ENCODE measurements at regions not wholly inside any gene's neighbourhood (a gene's known extent, or its start where the extent isn't known, plus 50 kb on each side); places are given as distances from the start of the nearest gene placed in this dataset.

GRCh38 chr9:11506980-11507379, 894.2 kb upstream of the PTPRD start:
- H3K4me3 ChIP-seq = no peak overlapping the region
- H3K36me3 ChIP-seq (ENCODE audit: low read depth, missing control alignments) = no peaks in the 10 kb centered on the region
- no peaks in the 10 kb centered on the region for H3K27me3 ChIP-seq
- DNase-seq = no peak
- intact Hi-C loops (cut with DNase I; ENCODE audit: low total_unique reads) = no loop called here
- WGBS, 2 donors = 88 to 91% methylated on average over 2 of the region's 2 CpGs
- no peak for TF ChIP-seq CTCF (IDR thresholded peaks at IDR 0.05)
- TF ChIP-seq POLR2A (IDR thresholded peaks at IDR 0.05) = no peak
- H3K27ac ChIP-seq = no peak overlapping the region
- H3K4me1 ChIP-seq = no peaks in the 10 kb centered on the region
- no peaks in the 10 kb centered on the region for H3K9me3 ChIP-seq

- no peak for DNase-seq
- no peaks in the 10 kb centered on the region for H3K27me3 ChIP-seq
- no peak overlapping the region for H3K27ac ChIP-seq
- TF ChIP-seq CTCF (IDR thresholded peaks at IDR 0.05) (no peak), POLR2A (IDR thresholded peaks at IDR 0.05) (no peak)
- no peak overlapping the region for H3K4me3 ChIP-seq
- no peaks in the 10 kb centered on the region for H3K9me3 ChIP-seq
- no peaks in the 10 kb centered on the region for H3K4me1 ChIP-seq
- intact Hi-C loops (cut with DNase I; ENCODE audit: low total_unique reads) = no loop called here
- no peaks in the 10 kb centered on the region for H3K36me3 ChIP-seq (ENCODE audit: low read depth, missing control alignments)
Measured at GRCh38 chr9:11537566-11537965, 924.8 kb upstream of the PTPRD start.

- no peak for DNase-seq
- H3K4me1 ChIP-seq = no peaks in the 10 kb centered on the region
- intact Hi-C loops (cut with DNase I; ENCODE audit: low total_unique reads) = no loop called here
- no peaks in the 10 kb centered on the region for H3K36me3 ChIP-seq (ENCODE audit: low read depth, missing control alignments)
- H3K27me3 ChIP-seq = no peaks in the 10 kb centered on the region
- H3K4me3 ChIP-seq = no peak overlapping the region
- H3K27ac ChIP-seq = no peak overlapping the region
- no peaks in the 10 kb centered on the region for H3K9me3 ChIP-seq
- TF ChIP-seq CTCF (IDR thresholded peaks at IDR 0.05) (no peak), POLR2A (IDR thresholded peaks at IDR 0.05) (no peak)
Measured at GRCh38 chr9:11542781-11543180, 930.0 kb upstream of the PTPRD start.

DNA sequence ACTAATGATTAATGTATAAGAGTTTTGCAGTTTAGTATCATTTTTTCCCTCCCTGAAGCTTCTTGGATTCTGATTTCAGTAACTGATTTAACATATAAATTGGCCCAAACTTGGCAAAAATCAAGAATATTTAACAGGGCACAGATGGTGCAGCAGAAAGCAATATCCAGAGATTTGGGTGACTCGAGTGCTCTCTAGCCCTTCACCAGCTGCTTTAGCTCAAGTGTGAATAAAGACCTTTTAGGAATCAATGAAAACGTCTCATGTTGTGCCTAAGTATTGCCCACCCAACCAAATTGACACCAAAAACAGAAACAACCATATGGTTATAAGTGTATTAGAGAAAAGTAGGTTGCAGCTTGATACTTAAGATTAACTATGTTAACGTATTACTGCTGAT, 933.4 kb upstream of the PTPRD start:
- no peaks in the 10 kb centered on the region for H3K27me3 ChIP-seq
- 75 to 77% methylated on average over 3 of the region's 3 CpGs for WGBS, 2 donors
- H3K4me3 ChIP-seq = no peak overlapping the region
- no peak overlapping the region for H3K27ac ChIP-seq
- no peaks in the 10 kb centered on the region for H3K4me1 ChIP-seq
- H3K9me3 ChIP-seq = no peaks in the 10 kb centered on the region
- DNase-seq = no peak
- TF ChIP-seq POLR2A (IDR thresholded peaks at IDR 0.05) (no peak), CTCF (IDR thresholded peaks at IDR 0.05) (no peak)
- intact Hi-C loops (cut with DNase I; ENCODE audit: low total_unique reads) = no loop called here
- H3K36me3 ChIP-seq (ENCODE audit: low read depth, missing control alignments) = no peaks in the 10 kb centered on the region

- TF ChIP-seq POLR2A (IDR thresholded peaks at IDR 0.05) = no peak
- TF ChIP-seq CTCF (IDR thresholded peaks at IDR 0.05) = no peak
- Histone ChIP-seq H3K4me1 (no peaks in the 10 kb centered on the region), H3K36me3 (ENCODE audit: low read depth, missing control alignments) (no peaks in the 10 kb centered on the region), H3K27ac (no peak overlapping the region), H3K9me3 (no peaks in the 10 kb centered on the region), H3K27me3 (no peaks in the 10 kb centered on the region), H3K4me3 (no peak overlapping the region)
- intact Hi-C loops (cut with DNase I; ENCODE audit: low total_unique reads) = no loop called here
- 92 to 98% methylated on average over 7 of the region's 7 CpGs for WGBS, 2 donors
- no peak for DNase-seq
Measured at GRCh38 chr9:11549311-11549794, 936.6 kb upstream of the PTPRD start.
